DOHH2 (cell line): ENCODE measurements at regions not wholly inside any gene's neighbourhood (a gene's known extent, or its start where the extent isn't known, plus 50 kb on each side); places are given as distances from the start of the nearest gene placed in this dataset.

ENCODE experiments used
- EZH2phosphoT487 ChIP-seq: fragments of 200-600 bp; sonication (generic); IDR thresholded peaks from 2 replicates; pipeline ENCODE4 v1.6.1; 2017; ENCODE audit warnings: borderline replicate concordance, mild to moderate bottlenecking, antibody characterized with exemption, low read length, moderate library complexity, mixed read lengths
- TF ChIP-seq, protein P1 (sequence below): fragments of 200-600 bp; sonication (generic); IDR thresholded peaks from one replicate; pipeline ENCODE4 v1.5.1; 2014; ENCODE audit warnings: antibody characterized with exemption, mild to moderate bottlenecking, low read depth, low read length; ENCODE audit not compliant: poor library complexity, severe bottlenecking

- TF ChIP-seq, protein P1, sequence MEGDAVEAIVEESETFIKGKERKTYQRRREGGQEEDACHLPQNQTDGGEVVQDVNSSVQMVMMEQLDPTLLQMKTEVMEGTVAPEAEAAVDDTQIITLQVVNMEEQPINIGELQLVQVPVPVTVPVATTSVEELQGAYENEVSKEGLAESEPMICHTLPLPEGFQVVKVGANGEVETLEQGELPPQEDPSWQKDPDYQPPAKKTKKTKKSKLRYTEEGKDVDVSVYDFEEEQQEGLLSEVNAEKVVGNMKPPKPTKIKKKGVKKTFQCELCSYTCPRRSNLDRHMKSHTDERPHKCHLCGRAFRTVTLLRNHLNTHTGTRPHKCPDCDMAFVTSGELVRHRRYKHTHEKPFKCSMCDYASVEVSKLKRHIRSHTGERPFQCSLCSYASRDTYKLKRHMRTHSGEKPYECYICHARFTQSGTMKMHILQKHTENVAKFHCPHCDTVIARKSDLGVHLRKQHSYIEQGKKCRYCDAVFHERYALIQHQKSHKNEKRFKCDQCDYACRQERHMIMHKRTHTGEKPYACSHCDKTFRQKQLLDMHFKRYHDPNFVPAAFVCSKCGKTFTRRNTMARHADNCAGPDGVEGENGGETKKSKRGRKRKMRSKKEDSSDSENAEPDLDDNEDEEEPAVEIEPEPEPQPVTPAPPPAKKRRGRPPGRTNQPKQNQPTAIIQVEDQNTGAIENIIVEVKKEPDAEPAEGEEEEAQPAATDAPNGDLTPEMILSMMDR, result no peak
- TF ChIP-seq EZH2phosphoT487, result no peak
Measured at GRCh38 chr6:44722736-44723135, 335.2 kb downstream of the CDC5L start.
